ENCODE measurements at regions not wholly inside any gene's neighbourhood (a gene's known extent, or its start where the extent isn't known, plus 50 kb on each side); places are given as distances from the start of the nearest gene placed in this dataset.
A peak's percentile ranks its signal among the peaks of the same experiment; 100 is the strongest.
"Not testable (repeated sequence)": the region's sequence is repeated elsewhere in the genome, so short reads cannot be mapped to it uniquely, and the experiment has no call there.

DNA sequence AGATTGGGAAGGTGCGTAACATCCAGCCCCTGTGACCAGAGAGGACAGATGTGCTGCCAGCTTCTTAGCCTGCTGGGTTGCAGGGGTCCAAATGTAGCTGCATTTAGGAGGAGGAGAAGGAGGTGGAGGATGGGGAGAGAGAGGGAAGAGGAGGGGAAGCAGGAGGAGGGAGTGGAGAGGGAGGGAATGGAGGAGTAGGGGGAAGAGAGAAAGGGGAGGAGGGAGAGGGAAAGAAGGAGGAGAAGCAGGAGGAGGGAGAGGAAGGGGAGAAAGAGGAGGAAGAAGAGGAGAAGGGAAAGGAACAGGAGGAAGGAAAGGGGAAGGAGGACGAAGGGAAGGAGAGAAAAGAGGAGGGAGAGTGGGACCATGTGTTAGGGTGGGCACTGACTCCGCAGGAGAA is 108.6 kb downstream of the ABCC12 start:
- TF ChIP-seq PAX5 (IDR thresholded peaks at IDR 0.05; ENCODE audit: insufficient read depth, low read length, severe bottlenecking) (no peak), POLR2A (IDR thresholded peaks at IDR 0.05; ENCODE audit: low read depth, low read length) (no peak), POU2F2 (IDR thresholded peaks at IDR 0.05; ENCODE audit: low read depth, low read length) (no peak)
- DNase-seq (ENCODE audit: insufficient read length, low spot score), result no peak
- no peak for FAIRE-seq

DNA sequence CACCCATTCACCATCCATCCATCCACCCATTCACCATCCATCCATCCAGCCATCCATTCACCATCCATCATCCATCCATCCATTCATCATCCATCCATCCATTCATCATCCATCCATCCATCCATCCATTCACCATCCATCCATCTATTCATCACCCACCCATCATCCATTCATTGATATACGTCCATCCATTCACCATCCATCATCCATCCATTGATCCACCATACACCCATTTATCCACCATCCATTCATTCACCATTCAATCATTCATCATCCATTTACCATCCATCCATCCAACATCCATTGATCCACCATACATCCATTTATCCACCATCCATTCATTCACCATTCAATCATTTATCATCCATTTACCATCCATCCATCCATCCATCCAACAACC is 111.7 kb downstream of the ABCC12 start:
- TF ChIP-seq TAF1 (IDR thresholded peaks at IDR 0.05; ENCODE audit: low read depth, low read length) (no peak), POLR2A (IDR thresholded peaks at IDR 0.05; ENCODE audit: low read depth, low read length) (no peak), POU2F2 (IDR thresholded peaks at IDR 0.05; ENCODE audit: low read depth, low read length) (no peak), PAX5 (IDR thresholded peaks at IDR 0.05; ENCODE audit: insufficient read depth, low read length, severe bottlenecking) (no peak), POLR2AphosphoS5 (IDR thresholded peaks at IDR 0.05; ENCODE audit: low read depth, low read length) (no peak), SPI1 (IDR thresholded peaks at IDR 0.05; ENCODE audit: low read depth, low read length) (no peak)
- no peak for DNase-seq (ENCODE audit: insufficient read length, low spot score)
- FAIRE-seq, result no peak

DNA sequence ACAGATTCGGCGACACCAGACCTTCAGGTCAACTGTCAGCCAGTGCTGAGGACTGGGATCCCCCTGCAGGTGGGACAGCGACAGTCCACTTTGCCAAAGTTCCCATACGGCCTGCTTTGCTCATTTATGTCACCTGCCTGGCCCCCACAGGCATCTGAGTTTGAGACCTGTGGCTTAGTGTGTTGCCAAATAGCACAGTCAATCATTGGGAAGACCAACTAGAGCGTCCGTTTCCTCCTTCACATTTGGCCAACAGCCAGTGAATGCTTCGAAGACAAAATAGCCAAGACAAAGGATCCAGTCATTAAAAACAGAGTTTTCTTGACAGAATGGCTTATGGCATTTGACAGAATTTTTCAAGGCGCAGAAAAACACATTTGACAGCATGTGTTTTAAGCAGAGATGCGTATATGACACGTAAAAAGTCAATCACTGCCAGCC is 113.8 kb downstream of the ABCC12 start:
- TF ChIP-seq SPI1 (IDR thresholded peaks at IDR 0.05; ENCODE audit: low read depth, low read length) (no peak), TAF1 (IDR thresholded peaks at IDR 0.05; ENCODE audit: low read depth, low read length) (no peak), POLR2A (IDR thresholded peaks at IDR 0.05; ENCODE audit: low read depth, low read length) (no peak), PAX5 (IDR thresholded peaks at IDR 0.05; ENCODE audit: insufficient read depth, low read length, severe bottlenecking) (no peak), POLR2AphosphoS5 (IDR thresholded peaks at IDR 0.05; ENCODE audit: low read depth, low read length) (no peak)
- DNase-seq (ENCODE audit: insufficient read length, low spot score) (no peak), FAIRE-seq (no peak)

GRCh38 chr16:48035142-48035541 is 120.7 kb downstream of the ABCC12 start:
- DNase-seq (ENCODE audit: insufficient read length, low spot score) (no peak), FAIRE-seq (no peak)
- TF ChIP-seq TAF1 (IDR thresholded peaks at IDR 0.05; ENCODE audit: low read depth, low read length) (no peak), POLR2A (IDR thresholded peaks at IDR 0.05; ENCODE audit: low read depth, low read length) (no peak), POU2F2 (IDR thresholded peaks at IDR 0.05; ENCODE audit: low read depth, low read length) (no peak), SPI1 (IDR thresholded peaks at IDR 0.05; ENCODE audit: low read depth, low read length) (no peak), PAX5 (IDR thresholded peaks at IDR 0.05; ENCODE audit: insufficient read depth, low read length, severe bottlenecking) (no peak), POLR2AphosphoS5 (IDR thresholded peaks at IDR 0.05; ENCODE audit: low read depth, low read length) (no peak)

GRCh38 chr16:48030926-48031325 is 124.9 kb downstream of the ABCC12 start:
- TF ChIP-seq POU2F2 (IDR thresholded peaks at IDR 0.05; ENCODE audit: low read depth, low read length) (no peak), POLR2AphosphoS5 (IDR thresholded peaks at IDR 0.05; ENCODE audit: low read depth, low read length) (no peak), SPI1 (IDR thresholded peaks at IDR 0.05; ENCODE audit: low read depth, low read length) (no peak), PAX5 (IDR thresholded peaks at IDR 0.05; ENCODE audit: insufficient read depth, low read length, severe bottlenecking) (no peak), POLR2A (IDR thresholded peaks at IDR 0.05; ENCODE audit: low read depth, low read length) (no peak), TAF1 (IDR thresholded peaks at IDR 0.05; ENCODE audit: low read depth, low read length) (no peak)
- DNase-seq (ENCODE audit: insufficient read length, low spot score) (no peak), FAIRE-seq (no peak)

DNA sequence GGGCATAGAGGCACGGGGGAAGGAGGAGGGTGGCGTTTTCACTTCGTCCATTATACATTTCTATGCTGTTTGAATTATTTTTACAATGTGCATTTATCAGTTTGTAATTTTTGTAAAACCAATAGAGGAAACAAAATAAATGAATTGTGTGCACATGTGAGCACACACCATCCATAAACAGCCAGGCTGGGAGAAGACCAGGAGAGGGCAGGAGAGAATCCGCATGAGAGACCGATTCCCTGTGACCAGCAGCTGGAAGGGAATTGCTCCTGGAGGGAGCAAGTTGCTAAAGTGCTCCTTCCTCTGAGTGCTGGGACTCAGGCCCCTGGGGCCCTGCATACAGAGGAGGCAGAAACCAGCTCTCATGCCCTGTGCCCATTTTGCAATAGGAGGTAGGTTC is 126.0 kb downstream of the ABCC12 start:
- DNase-seq (ENCODE audit: insufficient read length, low spot score), result no peak
- FAIRE-seq, result no peak
- TF ChIP-seq POU2F2 (IDR thresholded peaks at IDR 0.05; ENCODE audit: low read depth, low read length), result no peak
- no peak for TF ChIP-seq TAF1 (IDR thresholded peaks at IDR 0.05; ENCODE audit: low read depth, low read length)
- no peak for TF ChIP-seq PAX5 (IDR thresholded peaks at IDR 0.05; ENCODE audit: insufficient read depth, low read length, severe bottlenecking)
- TF ChIP-seq SPI1 (IDR thresholded peaks at IDR 0.05; ENCODE audit: low read depth, low read length), result no peak
- TF ChIP-seq POLR2A (IDR thresholded peaks at IDR 0.05; ENCODE audit: low read depth, low read length), result no peak

- DNase-seq (ENCODE audit: insufficient read length, low spot score), result no peak
- no peak for FAIRE-seq
- no peak for TF ChIP-seq TAF1 (IDR thresholded peaks at IDR 0.05; ENCODE audit: low read depth, low read length)
- no peak for TF ChIP-seq POU2F2 (IDR thresholded peaks at IDR 0.05; ENCODE audit: low read depth, low read length)
- TF ChIP-seq SPI1 (IDR thresholded peaks at IDR 0.05; ENCODE audit: low read depth, low read length), result no peak
- TF ChIP-seq POLR2A (IDR thresholded peaks at IDR 0.05; ENCODE audit: low read depth, low read length), result no peak
- TF ChIP-seq PAX5 (IDR thresholded peaks at IDR 0.05; ENCODE audit: insufficient read depth, low read length, severe bottlenecking), result no peak
- no peak for TF ChIP-seq POLR2AphosphoS5 (IDR thresholded peaks at IDR 0.05; ENCODE audit: low read depth, low read length)
These were observed 130.4 kb downstream of the ABCC12 start for GRCh38 chr16:48025359-48025758.

DNA sequence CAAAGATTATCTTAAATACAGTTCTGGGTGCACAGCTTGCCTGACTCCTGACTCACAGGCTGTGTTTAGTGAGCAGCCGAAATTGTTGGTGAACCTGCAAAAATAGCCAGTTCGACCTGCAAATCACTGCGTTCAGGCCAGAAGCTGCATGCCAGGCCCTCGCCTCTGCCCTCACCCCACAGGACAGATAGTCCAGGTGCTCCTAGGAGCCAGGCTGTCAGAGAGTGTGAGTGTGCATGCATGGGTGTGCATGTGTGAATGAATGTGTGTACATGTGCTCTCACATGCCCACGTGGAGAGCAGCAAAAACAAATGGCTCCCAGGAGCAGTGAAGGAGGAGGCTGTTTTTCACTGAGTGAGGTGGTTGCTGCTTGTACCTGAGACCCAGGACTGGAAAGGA is 131.8 kb downstream of the ABCC12 start:
- TF ChIP-seq PAX5 (IDR thresholded peaks at IDR 0.05; ENCODE audit: insufficient read depth, low read length, severe bottlenecking) (no peak), SPI1 (IDR thresholded peaks at IDR 0.05; ENCODE audit: low read depth, low read length) (no peak), POLR2A (IDR thresholded peaks at IDR 0.05; ENCODE audit: low read depth, low read length) (no peak), POLR2AphosphoS5 (IDR thresholded peaks at IDR 0.05; ENCODE audit: low read depth, low read length) (no peak), TAF1 (IDR thresholded peaks at IDR 0.05; ENCODE audit: low read depth, low read length) (no peak), POU2F2 (IDR thresholded peaks at IDR 0.05; ENCODE audit: low read depth, low read length) (no peak)
- DNase-seq (ENCODE audit: insufficient read length, low spot score) (no peak), FAIRE-seq (no peak)

DNA sequence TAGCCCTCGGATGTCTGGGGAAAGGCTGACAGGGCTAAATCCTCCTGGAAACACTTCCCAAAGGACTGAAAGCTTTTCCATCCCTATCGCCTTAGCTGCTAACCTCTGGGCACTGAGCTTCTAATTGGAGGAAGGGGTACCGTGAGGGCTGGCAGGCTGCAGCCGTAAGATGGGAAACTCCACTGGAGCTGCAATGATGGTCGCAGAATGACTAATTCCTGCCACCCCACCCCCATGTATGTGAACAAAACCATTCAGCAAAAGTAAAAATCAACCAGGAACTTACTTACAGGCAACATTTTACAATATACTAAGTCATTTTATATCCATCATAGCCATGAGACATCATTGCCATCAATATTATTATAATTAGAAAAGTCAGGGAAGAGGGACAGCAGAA is 133.3 kb downstream of the ABCC12 start:
- no peak for FAIRE-seq
- TF ChIP-seq POLR2AphosphoS5 (IDR thresholded peaks at IDR 0.05; ENCODE audit: low read depth, low read length) (no peak), TAF1 (IDR thresholded peaks at IDR 0.05; ENCODE audit: low read depth, low read length) (no peak), POU2F2 (IDR thresholded peaks at IDR 0.05; ENCODE audit: low read depth, low read length) (no peak), PAX5 (IDR thresholded peaks at IDR 0.05; ENCODE audit: insufficient read depth, low read length, severe bottlenecking) (no peak)

DNA sequence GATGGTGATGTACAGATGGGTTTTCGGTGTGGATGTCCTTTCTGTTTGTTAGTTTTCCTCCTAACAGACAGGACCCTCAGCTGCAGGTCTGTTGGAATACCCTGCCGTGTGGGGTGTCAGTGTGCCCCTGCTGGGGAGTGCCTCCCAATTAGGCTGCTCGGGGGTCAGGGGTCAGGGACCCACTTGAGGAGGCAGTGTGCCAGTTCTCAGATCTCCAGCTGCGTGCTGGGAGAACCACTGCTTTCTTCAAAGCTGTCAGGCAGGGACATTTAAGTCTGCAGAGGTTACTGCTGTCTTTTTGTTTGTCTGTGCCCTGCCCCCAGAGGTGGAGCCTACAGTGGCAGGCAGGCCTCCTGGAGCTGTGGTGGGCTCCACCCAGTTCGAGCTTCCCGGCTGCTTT is 135.2 kb downstream of the ABCC12 start:
- FAIRE-seq, result not testable (repeated sequence)

More for the DNA sequence above, 133.3 kb downstream of the ABCC12 start:
- DNase-seq (ENCODE audit: insufficient read length, low spot score), result peak; percentile 15

More for the DNA sequence above, 135.2 kb downstream of the ABCC12 start:
- not testable (repeated sequence) for DNase-seq (ENCODE audit: insufficient read length, low spot score)
